Uterus (tissue), 2 donors: ENCODE measurements at regions not wholly inside any gene's neighbourhood (a gene's known extent, or its start where the extent isn't known, plus 50 kb on each side); places are given as distances from the start of the nearest gene placed in this dataset.

Source experiments
- CTCF ChIP-seq, 4 experiments: fragments of 200-600 bp in 2 of 4; fragments of 450-650 bp in 2 of 4; sonication (generic) in 2 of 4; IDR thresholded peaks; one replicate each; pipeline ENCODE4 v1.5.1; 2016 to 2019; ENCODE audit warnings: antibody characterized with exemption in 4 of 4, mild to moderate bottlenecking in 2 of 4, moderate library complexity in 1 of 4
- POLR2A ChIP-seq, 2 donors: fragments of 450-650 bp; IDR thresholded peaks; one replicate each; pipeline ENCODE4 v1.6.1; 2016; ENCODE audit warnings: antibody characterized with exemption in 2 of 2, mild to moderate bottlenecking in 1 of 2, moderate library complexity in 1 of 2

GRCh38 chr4:110823251-110823650, 200.4 kb upstream of the PITX2 start:
- no peak for TF ChIP-seq CTCF (IDR thresholded peaks at IDR 0.05)
- no peak for TF ChIP-seq POLR2A (IDR thresholded peaks at IDR 0.05)
